GM23338 (cell line): ENCODE measurements at regions not wholly inside any gene's neighbourhood (a gene's known extent, or its start where the extent isn't known, plus 50 kb on each side); places are given as distances from the start of the nearest gene placed in this dataset.

ENCODE experiments used
- ATAC-seq: fragments of 200-7000 bp; cut with Tn5 transposase; 3 replicates; pipeline ENCODE4 v1.9.1; 2020
- DNase-seq: peaks from one replicate; pipeline ENCODE4 v3.0.0-alpha.2; 2015; ENCODE audit warnings: low spot score
- H2AFZ ChIP-seq: fragments of 200-600 bp; sonication (generic); 2 replicates; pipeline ENCODE4 v1.8.0; 2016; ENCODE audit warnings: antibody characterized with exemption, mild to moderate bottlenecking, moderate library complexity
- H3F3A ChIP-seq: fragments of 200-600 bp; sonication (generic); replicated peaks from 2 replicates; pipeline ENCODE4 v1.8.0; 2017; ENCODE audit warnings: antibody characterized with exemption, mixed run types, low read depth
- H3K27ac ChIP-seq: fragments of 200-600 bp; sonication (generic); 2 replicates; pipeline ENCODE4 v1.6.1; 2016; ENCODE audit warnings: low read depth
- H3K27me3 ChIP-seq: fragments of 200-600 bp; sonication (generic); 2 replicates; pipeline ENCODE4 v1.8.0; 2016; ENCODE audit warnings: mild to moderate bottlenecking, mixed run types, moderate library complexity; ENCODE audit not compliant: insufficient read depth
- H3K36me3 ChIP-seq: fragments of 200-600 bp; sonication (generic); 2 replicates; pipeline ENCODE4 v1.8.0; 2016; ENCODE audit warnings: mild to moderate bottlenecking; ENCODE audit not compliant: insufficient read depth
- H3K4me1 ChIP-seq: fragments of 200-600 bp; sonication (generic); 2 replicates; pipeline ENCODE4 v1.8.0; 2016; ENCODE audit warnings: mild to moderate bottlenecking, moderate library complexity; ENCODE audit not compliant: insufficient read depth
- H3K4me2 ChIP-seq: fragments of 200-600 bp; sonication (generic); 2 replicates; pipeline ENCODE4 v1.7.1; 2017; ENCODE audit warnings: mixed run types
- H3K4me3 ChIP-seq: fragments of 200-600 bp; sonication (generic); 2 replicates; pipeline ENCODE4 v1.6.1; 2016; ENCODE audit warnings: mixed run types
- H3K79me2 ChIP-seq: fragments of 200-600 bp; sonication (generic); replicated peaks from 2 replicates; pipeline ENCODE4 v1.8.0; 2017; ENCODE audit warnings: mild to moderate bottlenecking; ENCODE audit not compliant: insufficient read depth
- H3K9me2 ChIP-seq: fragments of 200-600 bp; sonication (generic); 2 replicates; pipeline ENCODE4 v1.8.0; 2017; ENCODE audit not compliant: insufficient read depth
- H4K20me1 ChIP-seq: fragments of 200-600 bp; sonication (generic); replicated peaks from 2 replicates; pipeline ENCODE4 v1.8.0; 2017; ENCODE audit warnings: mild to moderate bottlenecking; ENCODE audit not compliant: insufficient read depth
- H3K27ac Mint-ChIP-seq: 2 replicates; pipeline ENCODE4 v1.8.0; 2020; ENCODE audit warnings: inconsistent platforms, mild to moderate bottlenecking, moderate library complexity, mixed read lengths
- H3K27me3 Mint-ChIP-seq: 3 replicates; pipeline ENCODE4 v1.8.0; 2022; ENCODE audit warnings: low read depth, mild to moderate bottlenecking, moderate library complexity, mixed read lengths, inconsistent platforms; ENCODE audit not compliant: insufficient read depth, poor library complexity
- H3K36me3 Mint-ChIP-seq: 3 replicates; pipeline ENCODE4 v1.8.0; 2021; ENCODE audit warnings: low read depth, mild to moderate bottlenecking, inconsistent platforms, moderate library complexity, mixed read lengths
- H3K4me1 Mint-ChIP-seq: 3 replicates; pipeline ENCODE4 v1.8.0; 2020; ENCODE audit warnings: mild to moderate bottlenecking, inconsistent platforms, mixed read lengths
- H3K4me3 Mint-ChIP-seq: 3 replicates; pipeline ENCODE4 v1.8.0; 2021; ENCODE audit warnings: moderate library complexity, mild to moderate bottlenecking, inconsistent platforms, mixed read lengths
- H3K9me3 Mint-ChIP-seq: 3 replicates; pipeline ENCODE4 v1.8.0; 2020; ENCODE audit warnings: moderate library complexity, mild to moderate bottlenecking, inconsistent platforms, mixed read lengths
- CREB1 ChIP-seq: fragments of 250-450 bp; sonication (Bioruptor Pico); IDR thresholded peaks from 2 replicates; pipeline ENCODE4 v1.5.0; 2020; ENCODE audit warnings: low read depth, mild to moderate bottlenecking, moderate library complexity
- EZH2 ChIP-seq: fragments of 200-600 bp; sonication (generic); IDR thresholded peaks from one replicate; pipeline ENCODE4 v1.8.0; 2017; ENCODE audit warnings: antibody characterized with exemption, mild to moderate bottlenecking, low read depth; ENCODE audit not compliant: unreplicated experiment
- EZH2phosphoT487 ChIP-seq: fragments of 200-600 bp; sonication (generic); IDR thresholded peaks from one replicate; pipeline ENCODE4 v1.8.1; 2018; ENCODE audit warnings: antibody characterized with exemption; ENCODE audit not compliant: unreplicated experiment
- JUNB ChIP-seq: IDR thresholded peaks from one replicate; pipeline ENCODE4 v1.6.1; 2016; ENCODE audit warnings: antibody characterized with exemption; ENCODE audit not compliant: unreplicated experiment
- NANOG ChIP-seq: IDR thresholded peaks from 2 replicates; pipeline ENCODE4 v1.6.1; 2016; ENCODE audit warnings: antibody characterized with exemption, borderline replicate concordance
- POLR2AphosphoS5 ChIP-seq: IDR thresholded peaks from 2 replicates; pipeline ENCODE4 v1.6.1; 2016; ENCODE audit warnings: antibody characterized with exemption, low read depth
- STAT1 ChIP-seq: IDR thresholded peaks from one replicate; pipeline ENCODE4 v1.6.1; 2016; ENCODE audit warnings: antibody characterized with exemption; ENCODE audit not compliant: unreplicated experiment
- ZNF114 ChIP-seq: fragments of 250-450 bp; sonication (Bioruptor Pico); IDR thresholded peaks from 2 replicates; pipeline ENCODE4 v1.5.0; 2020; ENCODE audit warnings: mild to moderate bottlenecking, moderate library complexity
- ZNF331 ChIP-seq: fragments of 250-450 bp; sonication (Bioruptor Pico); IDR thresholded peaks from 2 replicates; pipeline ENCODE4 v1.5.0; 2020; ENCODE audit warnings: low read depth, mild to moderate bottlenecking, moderate library complexity
- TF ChIP-seq, protein P1 (sequence below), 2 experiments: fragments of 200-600 bp in 1 of 2; sonication (generic) in 1 of 2; conservative IDR thresholded peaks; 2 replicates each; pipeline versions ENCODE4 v1.5.1 to v1.6.1; 2016 to 2017; ENCODE audit warnings: antibody characterized with exemption in 2 of 2, low read depth in 2 of 2, mild to moderate bottlenecking in 2 of 2, moderate library complexity in 1 of 2
- TF ChIP-seq, protein P2 (sequence below): IDR thresholded peaks from 2 replicates; pipeline ENCODE4 v1.6.1; 2016; ENCODE audit warnings: antibody characterized with exemption
- TF ChIP-seq, protein P3 (sequence below): fragments of 250-450 bp; sonication (Bioruptor Pico); IDR thresholded peaks from 2 replicates; pipeline ENCODE4 v1.5.0; 2020; ENCODE audit warnings: mild to moderate bottlenecking, moderate library complexity
- TF ChIP-seq, protein P4 (sequence below): IDR thresholded peaks from one replicate; pipeline ENCODE4 v1.6.1; 2018; ENCODE audit warnings: antibody characterized with exemption; ENCODE audit not compliant: unreplicated experiment

DNA sequence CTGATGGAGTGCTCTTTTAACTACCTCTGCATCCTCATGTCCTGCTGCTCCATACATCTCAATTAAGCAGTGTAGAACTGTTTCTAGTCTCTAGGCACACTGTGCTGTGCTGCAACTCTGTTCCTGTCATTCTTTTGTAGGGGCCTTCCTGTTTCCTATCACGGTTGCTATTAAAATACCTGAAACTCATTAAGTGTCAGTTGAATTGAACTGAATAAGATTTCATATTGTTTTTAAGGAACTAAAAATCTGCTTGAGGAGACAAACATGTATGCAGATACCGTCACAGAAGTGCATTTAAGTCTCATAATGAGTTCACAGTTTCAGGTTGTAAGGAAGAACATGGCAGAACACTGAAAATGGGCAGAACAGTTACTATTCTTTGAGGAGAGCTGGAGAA, 170.1 kb downstream of the LARP7 start:
- H3K9me2 ChIP-seq = no peaks in the 10 kb centered on the region
- H3K4me3 ChIP-seq = no peak overlapping the region
- no peaks in the 10 kb centered on the region for H3K9me3 Mint-ChIP-seq
- no peak overlapping the region for H2AFZ ChIP-seq
- 0 out of 2 replicates have a peak, but pooled peaks cover 2% of the 10 kb centered on the region for H3F3A ChIP-seq
- H3K4me1 Mint-ChIP-seq = peaks cover under 1% of the 10 kb centered on the region; the same call in 1 of the 3 replicates
- H3K79me2 ChIP-seq = no peaks in the 10 kb centered on the region
- no peaks in the 10 kb centered on the region for H3K27me3 ChIP-seq
- H3K27me3 Mint-ChIP-seq = peaks cover 6% of the 10 kb centered on the region
- peaks cover 17% of the 10 kb centered on the region; the same call in 2 of the 3 replicates for H3K36me3 Mint-ChIP-seq
- no peak for ATAC-seq
- peaks cover 3% of the 10 kb centered on the region; the same call in 1 of the 2 replicates for H3K36me3 ChIP-seq
- H3K27ac ChIP-seq = peak overlapping the region; percentile 68
- H3K4me2 ChIP-seq = no peak overlapping the region
- DNase-seq = no peak
- no peak overlapping the region for H3K4me3 Mint-ChIP-seq
- H4K20me1 ChIP-seq = peaks cover 6% of the 10 kb centered on the region; the same call in 1 of the 2 replicates
- H3K27ac Mint-ChIP-seq = no peak overlapping the region
- peaks cover 4% of the 10 kb centered on the region; the same call in 1 of the 2 replicates for H3K4me1 ChIP-seq
- TF ChIP-seq NANOG (no peak), JUNB (no peak), CREB1 (CRISPR knock-in tag) (no peak), EZH2phosphoT487 (no peak), ZNF331 (CRISPR knock-in tag) (no peak), STAT1 (no peak), ZNF114 (CRISPR knock-in tag) (no peak), EZH2 (no peak), POLR2AphosphoS5 (no peak)
- TF ChIP-seq, protein P1, sequence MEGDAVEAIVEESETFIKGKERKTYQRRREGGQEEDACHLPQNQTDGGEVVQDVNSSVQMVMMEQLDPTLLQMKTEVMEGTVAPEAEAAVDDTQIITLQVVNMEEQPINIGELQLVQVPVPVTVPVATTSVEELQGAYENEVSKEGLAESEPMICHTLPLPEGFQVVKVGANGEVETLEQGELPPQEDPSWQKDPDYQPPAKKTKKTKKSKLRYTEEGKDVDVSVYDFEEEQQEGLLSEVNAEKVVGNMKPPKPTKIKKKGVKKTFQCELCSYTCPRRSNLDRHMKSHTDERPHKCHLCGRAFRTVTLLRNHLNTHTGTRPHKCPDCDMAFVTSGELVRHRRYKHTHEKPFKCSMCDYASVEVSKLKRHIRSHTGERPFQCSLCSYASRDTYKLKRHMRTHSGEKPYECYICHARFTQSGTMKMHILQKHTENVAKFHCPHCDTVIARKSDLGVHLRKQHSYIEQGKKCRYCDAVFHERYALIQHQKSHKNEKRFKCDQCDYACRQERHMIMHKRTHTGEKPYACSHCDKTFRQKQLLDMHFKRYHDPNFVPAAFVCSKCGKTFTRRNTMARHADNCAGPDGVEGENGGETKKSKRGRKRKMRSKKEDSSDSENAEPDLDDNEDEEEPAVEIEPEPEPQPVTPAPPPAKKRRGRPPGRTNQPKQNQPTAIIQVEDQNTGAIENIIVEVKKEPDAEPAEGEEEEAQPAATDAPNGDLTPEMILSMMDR (conservative IDR thresholded peaks at IDR 0.05; ENCODE audit: low read depth in 2 of 2) = no peak
- TF ChIP-seq, protein P2, sequence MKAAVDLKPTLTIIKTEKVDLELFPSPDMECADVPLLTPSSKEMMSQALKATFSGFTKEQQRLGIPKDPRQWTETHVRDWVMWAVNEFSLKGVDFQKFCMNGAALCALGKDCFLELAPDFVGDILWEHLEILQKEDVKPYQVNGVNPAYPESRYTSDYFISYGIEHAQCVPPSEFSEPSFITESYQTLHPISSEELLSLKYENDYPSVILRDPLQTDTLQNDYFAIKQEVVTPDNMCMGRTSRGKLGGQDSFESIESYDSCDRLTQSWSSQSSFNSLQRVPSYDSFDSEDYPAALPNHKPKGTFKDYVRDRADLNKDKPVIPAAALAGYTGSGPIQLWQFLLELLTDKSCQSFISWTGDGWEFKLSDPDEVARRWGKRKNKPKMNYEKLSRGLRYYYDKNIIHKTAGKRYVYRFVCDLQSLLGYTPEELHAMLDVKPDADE = no peak
- TF ChIP-seq, protein P3, sequence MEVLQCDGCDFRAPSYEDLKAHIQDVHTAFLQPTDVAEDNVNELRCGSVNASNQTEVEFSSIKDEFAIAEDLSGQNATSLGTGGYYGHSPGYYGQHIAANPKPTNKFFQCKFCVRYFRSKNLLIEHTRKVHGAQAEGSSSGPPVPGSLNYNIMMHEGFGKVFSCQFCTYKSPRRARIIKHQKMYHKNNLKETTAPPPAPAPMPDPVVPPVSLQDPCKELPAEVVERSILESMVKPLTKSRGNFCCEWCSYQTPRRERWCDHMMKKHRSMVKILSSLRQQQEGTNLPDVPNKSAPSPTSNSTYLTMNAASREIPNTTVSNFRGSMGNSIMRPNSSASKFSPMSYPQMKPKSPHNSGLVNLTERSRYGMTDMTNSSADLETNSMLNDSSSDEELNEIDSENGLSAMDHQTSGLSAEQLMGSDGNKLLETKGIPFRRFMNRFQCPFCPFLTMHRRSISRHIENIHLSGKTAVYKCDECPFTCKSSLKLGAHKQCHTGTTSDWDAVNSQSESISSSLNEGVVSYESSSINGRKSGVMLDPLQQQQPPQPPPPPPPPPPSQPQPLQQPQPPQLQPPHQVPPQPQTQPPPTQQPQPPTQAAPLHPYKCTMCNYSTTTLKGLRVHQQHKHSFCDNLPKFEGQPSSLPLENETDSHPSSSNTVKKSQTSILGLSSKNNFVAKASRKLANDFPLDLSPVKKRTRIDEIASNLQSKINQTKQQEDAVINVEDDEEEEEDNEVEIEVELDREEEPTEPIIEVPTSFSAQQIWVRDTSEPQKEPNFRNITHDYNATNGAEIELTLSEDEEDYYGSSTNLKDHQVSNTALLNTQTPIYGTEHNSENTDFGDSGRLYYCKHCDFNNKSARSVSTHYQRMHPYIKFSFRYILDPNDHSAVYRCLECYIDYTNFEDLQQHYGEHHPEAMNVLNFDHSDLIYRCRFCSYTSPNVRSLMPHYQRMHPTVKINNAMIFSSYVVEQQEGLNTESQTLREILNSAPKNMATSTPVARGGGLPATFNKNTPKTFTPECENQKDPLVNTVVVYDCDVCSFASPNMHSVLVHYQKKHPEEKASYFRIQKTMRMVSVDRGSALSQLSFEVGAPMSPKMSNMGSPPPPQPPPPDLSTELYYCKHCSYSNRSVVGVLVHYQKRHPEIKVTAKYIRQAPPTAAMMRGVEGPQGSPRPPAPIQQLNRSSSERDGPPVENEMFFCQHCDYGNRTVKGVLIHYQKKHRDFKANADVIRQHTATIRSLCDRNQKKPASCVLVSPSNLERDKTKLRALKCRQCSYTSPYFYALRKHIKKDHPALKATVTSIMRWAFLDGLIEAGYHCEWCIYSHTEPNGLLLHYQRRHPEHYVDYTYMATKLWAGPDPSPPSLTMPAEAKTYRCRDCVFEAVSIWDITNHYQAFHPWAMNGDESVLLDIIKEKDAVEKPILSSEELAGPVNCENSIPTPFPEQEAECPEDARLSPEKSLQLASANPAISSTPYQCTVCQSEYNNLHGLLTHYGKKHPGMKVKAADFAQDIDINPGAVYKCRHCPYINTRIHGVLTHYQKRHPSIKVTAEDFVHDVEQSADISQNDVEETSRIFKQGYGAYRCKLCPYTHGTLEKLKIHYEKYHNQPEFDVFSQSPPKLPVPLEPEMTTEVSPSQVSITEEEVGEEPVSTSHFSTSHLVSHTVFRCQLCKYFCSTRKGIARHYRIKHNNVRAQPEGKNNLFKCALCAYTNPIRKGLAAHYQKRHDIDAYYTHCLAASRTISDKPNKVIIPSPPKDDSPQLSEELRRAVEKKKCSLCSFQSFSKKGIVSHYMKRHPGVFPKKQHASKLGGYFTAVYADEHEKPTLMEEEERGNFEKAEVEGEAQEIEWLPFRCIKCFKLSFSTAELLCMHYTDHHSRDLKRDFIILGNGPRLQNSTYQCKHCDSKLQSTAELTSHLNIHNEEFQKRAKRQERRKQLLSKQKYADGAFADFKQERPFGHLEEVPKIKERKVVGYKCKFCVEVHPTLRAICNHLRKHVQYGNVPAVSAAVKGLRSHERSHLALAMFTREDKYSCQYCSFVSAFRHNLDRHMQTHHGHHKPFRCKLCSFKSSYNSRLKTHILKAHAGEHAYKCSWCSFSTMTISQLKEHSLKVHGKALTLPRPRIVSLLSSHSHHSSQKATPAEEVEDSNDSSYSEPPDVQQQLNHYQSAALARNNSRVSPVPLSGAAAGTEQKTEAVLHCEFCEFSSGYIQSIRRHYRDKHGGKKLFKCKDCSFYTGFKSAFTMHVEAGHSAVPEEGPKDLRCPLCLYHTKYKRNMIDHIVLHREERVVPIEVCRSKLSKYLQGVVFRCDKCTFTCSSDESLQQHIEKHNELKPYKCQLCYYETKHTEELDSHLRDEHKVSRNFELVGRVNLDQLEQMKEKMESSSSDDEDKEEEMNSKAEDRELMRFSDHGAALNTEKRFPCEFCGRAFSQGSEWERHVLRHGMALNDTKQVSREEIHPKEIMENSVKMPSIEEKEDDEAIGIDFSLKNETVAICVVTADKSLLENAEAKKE (CRISPR knock-in tag) = no peak
- TF ChIP-seq, protein P4, sequence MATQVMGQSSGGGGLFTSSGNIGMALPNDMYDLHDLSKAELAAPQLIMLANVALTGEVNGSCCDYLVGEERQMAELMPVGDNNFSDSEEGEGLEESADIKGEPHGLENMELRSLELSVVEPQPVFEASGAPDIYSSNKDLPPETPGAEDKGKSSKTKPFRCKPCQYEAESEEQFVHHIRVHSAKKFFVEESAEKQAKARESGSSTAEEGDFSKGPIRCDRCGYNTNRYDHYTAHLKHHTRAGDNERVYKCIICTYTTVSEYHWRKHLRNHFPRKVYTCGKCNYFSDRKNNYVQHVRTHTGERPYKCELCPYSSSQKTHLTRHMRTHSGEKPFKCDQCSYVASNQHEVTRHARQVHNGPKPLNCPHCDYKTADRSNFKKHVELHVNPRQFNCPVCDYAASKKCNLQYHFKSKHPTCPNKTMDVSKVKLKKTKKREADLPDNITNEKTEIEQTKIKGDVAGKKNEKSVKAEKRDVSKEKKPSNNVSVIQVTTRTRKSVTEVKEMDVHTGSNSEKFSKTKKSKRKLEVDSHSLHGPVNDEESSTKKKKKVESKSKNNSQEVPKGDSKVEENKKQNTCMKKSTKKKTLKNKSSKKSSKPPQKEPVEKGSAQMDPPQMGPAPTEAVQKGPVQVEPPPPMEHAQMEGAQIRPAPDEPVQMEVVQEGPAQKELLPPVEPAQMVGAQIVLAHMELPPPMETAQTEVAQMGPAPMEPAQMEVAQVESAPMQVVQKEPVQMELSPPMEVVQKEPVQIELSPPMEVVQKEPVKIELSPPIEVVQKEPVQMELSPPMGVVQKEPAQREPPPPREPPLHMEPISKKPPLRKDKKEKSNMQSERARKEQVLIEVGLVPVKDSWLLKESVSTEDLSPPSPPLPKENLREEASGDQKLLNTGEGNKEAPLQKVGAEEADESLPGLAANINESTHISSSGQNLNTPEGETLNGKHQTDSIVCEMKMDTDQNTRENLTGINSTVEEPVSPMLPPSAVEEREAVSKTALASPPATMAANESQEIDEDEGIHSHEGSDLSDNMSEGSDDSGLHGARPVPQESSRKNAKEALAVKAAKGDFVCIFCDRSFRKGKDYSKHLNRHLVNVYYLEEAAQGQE = no peak
